ENCODE measurements at regions not wholly inside any gene's neighbourhood (a gene's known extent, or its start where the extent isn't known, plus 50 kb on each side); places are given as distances from the start of the nearest gene placed in this dataset.

DNA sequence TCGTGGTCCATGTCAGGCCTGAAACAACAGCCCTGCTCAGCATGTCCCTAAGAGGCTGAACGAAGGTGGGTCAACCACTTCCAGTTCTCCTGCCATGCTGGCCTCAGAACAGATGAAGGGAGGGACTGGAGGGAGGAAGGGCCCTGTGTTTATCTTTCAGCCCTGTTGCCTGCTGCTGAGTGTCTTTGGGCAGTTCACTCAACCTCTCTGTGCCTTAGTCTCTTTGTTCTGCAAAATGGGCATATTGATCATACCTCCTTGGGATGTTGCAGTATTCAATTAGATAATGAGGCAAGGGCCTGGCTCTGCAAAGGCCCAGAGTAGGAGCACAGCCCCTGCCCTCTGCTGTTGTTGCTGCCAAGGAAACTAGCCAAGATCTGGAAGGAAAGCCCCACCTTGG, 207.5 kb downstream of the MN1 start:
- intact Hi-C loops (cut with micrococcal nuclease), result no loop called here
- DNase-seq (ENCODE audit: unreplicated experiment), result no peak
- H3K36me3 Mint-ChIP-seq (ENCODE audit: insufficient read depth, unreplicated experiment), result no peaks in the 10 kb centered on the region
- H3K4me3 Mint-ChIP-seq (ENCODE audit: unreplicated experiment), result no peak overlapping the region
- POLR2A ChIA-PET, result no interaction called here
- CTCF ChIA-PET, result interaction anchor here (0.6 kb wide), 1 partner anchor 421 kb away, joined by 3 read pairs; no protein-coding TSS in a partner anchor
- no peak overlapping the region for H3K27ac Mint-ChIP-seq (ENCODE audit: low read depth, unreplicated experiment)
- BruUV-seq (replicated peaks), result no TSS peak
- H3K4me1 Mint-ChIP-seq (ENCODE audit: insufficient read depth, unreplicated experiment), result no peaks in the 10 kb centered on the region
- TF ChIP-seq, protein P1, sequence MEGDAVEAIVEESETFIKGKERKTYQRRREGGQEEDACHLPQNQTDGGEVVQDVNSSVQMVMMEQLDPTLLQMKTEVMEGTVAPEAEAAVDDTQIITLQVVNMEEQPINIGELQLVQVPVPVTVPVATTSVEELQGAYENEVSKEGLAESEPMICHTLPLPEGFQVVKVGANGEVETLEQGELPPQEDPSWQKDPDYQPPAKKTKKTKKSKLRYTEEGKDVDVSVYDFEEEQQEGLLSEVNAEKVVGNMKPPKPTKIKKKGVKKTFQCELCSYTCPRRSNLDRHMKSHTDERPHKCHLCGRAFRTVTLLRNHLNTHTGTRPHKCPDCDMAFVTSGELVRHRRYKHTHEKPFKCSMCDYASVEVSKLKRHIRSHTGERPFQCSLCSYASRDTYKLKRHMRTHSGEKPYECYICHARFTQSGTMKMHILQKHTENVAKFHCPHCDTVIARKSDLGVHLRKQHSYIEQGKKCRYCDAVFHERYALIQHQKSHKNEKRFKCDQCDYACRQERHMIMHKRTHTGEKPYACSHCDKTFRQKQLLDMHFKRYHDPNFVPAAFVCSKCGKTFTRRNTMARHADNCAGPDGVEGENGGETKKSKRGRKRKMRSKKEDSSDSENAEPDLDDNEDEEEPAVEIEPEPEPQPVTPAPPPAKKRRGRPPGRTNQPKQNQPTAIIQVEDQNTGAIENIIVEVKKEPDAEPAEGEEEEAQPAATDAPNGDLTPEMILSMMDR (IDR thresholded peaks at IDR 0.05; ENCODE audit: unreplicated experiment), result no peak
- peaks cover 3% of the 10 kb centered on the region for H3K9me3 Mint-ChIP-seq (ENCODE audit: unreplicated experiment)
- H3K27me3 Mint-ChIP-seq (ENCODE audit: insufficient read depth, unreplicated experiment), result no peaks in the 10 kb centered on the region

DNA sequence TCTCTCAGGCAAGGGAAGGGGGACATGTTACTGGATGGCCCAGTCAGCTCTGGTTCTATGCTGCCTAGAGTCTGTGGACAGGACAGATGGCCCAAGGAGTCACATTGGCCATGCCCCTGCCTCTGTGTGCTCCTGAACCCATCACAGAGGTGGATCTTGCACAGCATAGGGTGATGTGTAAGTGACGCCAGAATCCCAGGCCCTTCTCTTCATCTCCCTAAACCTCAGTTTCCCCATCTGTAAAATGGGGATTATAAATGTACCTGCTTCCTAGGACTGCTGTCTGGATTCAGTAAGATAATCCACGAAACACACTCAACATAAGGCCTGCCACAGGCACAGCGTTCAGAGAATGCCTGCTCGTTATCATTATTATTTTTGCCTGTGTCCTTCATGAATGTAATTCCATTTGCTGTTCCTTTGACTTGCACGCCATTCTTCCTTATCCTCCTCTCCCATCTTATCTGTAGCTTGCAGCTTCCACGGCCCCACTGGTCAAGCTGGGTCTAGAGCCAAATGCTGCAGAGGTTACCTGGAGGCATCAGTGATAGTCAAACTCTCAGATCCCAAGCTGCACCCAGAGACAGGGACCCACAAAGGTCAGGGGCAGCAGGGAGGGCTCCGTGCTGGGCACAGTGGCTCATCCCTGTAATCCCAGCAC, 207.0 kb downstream of the MN1 start:
- ChIA-PET CTCF (interaction anchor here (0.5 to 0.6 kb wide), 2 partner anchors 10 to 1130 kb away, joined by 3 read pairs; no protein-coding TSS in a partner anchor), POLR2A (interaction anchor here (0.8 kb wide), 1 partner anchor 269 kb away, joined by 3 read pairs; no protein-coding TSS in a partner anchor)
- H3K9me3 Mint-ChIP-seq (ENCODE audit: unreplicated experiment), result no peaks in the 10 kb centered on the region
- DNase-seq (ENCODE audit: unreplicated experiment), result no peak
- TF ChIP-seq, protein P1 (IDR thresholded peaks at IDR 0.05; ENCODE audit: unreplicated experiment), result no peak
- H3K27me3 Mint-ChIP-seq (ENCODE audit: insufficient read depth, unreplicated experiment), result no peaks in the 10 kb centered on the region
- BruUV-seq (replicated peaks), result no TSS peak
- no peaks in the 10 kb centered on the region for H3K36me3 Mint-ChIP-seq (ENCODE audit: insufficient read depth, unreplicated experiment)
- H3K4me3 Mint-ChIP-seq (ENCODE audit: unreplicated experiment), result no peak overlapping the region
- H3K27ac Mint-ChIP-seq (ENCODE audit: low read depth, unreplicated experiment), result no peak overlapping the region
- intact Hi-C loops (cut with micrococcal nuclease), result no loop called here
- no peaks in the 10 kb centered on the region for H3K4me1 Mint-ChIP-seq (ENCODE audit: insufficient read depth, unreplicated experiment)

DNA sequence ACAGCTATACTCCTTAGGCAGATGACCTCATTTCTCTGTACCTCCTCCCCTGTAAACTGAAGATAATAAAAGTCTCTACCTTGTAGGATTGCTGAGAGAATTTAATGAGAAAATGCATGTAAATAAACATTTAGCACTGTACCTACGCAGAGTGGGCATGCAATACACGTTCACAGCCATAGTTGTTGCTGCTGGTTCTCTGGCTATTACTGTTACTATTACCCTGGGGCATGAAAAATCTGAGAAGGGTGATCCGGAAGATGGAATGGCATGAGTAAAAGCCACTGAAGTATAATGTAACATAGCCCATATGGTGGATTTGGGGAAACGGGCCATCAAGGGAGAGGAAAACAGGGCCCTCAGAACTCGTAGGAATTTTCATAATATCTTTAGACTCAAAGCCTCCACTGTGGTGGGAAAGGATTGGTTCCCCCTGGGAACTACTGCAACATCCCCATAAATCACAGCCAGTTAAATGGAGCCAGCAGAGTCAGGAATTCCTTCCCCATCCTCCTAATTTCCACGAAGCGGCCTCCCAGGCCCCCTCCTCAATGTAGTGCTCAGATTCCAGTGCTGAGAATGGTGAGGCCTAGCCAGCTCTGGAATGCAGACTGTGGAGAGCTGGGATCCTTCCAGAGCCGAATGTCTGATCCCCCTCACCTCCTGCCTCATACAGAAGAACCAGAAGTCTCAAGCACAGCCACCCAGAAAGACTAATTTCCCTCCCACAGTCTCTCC, 205.3 kb downstream of the MN1 start:
- Mint-ChIP-seq H3K27ac (ENCODE audit: low read depth, unreplicated experiment) (no peak overlapping the region), H3K9me3 (ENCODE audit: unreplicated experiment) (no peaks in the 10 kb centered on the region), H3K4me1 (ENCODE audit: insufficient read depth, unreplicated experiment) (no peaks in the 10 kb centered on the region), H3K36me3 (ENCODE audit: insufficient read depth, unreplicated experiment) (no peaks in the 10 kb centered on the region), H3K4me3 (ENCODE audit: unreplicated experiment) (no peak overlapping the region), H3K27me3 (ENCODE audit: insufficient read depth, unreplicated experiment) (no peaks in the 10 kb centered on the region)
- CTCF ChIA-PET, result interaction anchor here (0.6 to 0.7 kb wide), 3 partner anchors 11 to 1686 kb away, joined by 3 read pairs; no protein-coding TSS in a partner anchor
- no TSS peak for BruUV-seq (replicated peaks)
- POLR2A ChIA-PET, result no interaction called here
- intact Hi-C loops (cut with micrococcal nuclease), result no loop called here
- TF ChIP-seq, protein P1 (IDR thresholded peaks at IDR 0.05; ENCODE audit: unreplicated experiment), result no peak
- DNase-seq (ENCODE audit: unreplicated experiment), result no peak

DNA sequence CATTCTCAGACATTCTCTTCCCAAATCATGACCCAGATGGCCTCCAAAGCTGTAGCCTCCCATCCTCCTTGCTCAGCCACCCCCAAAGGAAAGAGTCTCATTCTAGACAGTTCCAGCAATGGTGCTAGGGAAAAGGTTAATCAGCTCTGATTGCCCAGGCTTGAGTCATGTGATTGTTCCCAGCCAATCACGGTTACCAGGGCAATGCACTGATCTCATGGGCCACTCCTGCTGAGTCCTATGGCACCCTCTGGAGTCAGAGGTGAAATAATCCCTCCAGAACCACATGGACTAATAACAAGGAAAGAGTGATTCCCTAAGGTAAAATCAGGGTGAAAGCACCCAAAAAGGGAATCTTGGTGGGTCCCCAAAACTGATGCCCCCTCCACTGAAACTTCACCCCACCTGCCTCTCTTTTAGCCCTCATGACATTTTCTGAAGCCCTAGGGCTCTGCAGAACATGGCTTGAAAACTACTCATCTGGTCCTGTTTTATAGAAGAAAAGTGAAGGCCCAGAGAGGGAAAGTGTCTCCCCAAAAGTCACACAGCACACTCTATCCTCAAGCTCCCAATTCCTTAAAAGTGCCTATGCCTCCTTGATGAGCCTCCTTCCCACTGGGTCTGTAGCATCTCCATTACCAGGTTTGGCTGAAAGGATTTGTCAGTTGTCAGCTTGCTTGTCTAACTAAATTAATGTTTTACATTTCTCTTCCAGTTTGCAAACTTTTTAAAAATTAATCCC, 203.7 kb downstream of the MN1 start:
- peak; percentile 51 for DNase-seq (ENCODE audit: unreplicated experiment)
- POLR2A ChIA-PET, result interaction anchor here (0.6 kb wide), 1 partner anchor 175 kb away, joined by 3 read pairs; no protein-coding TSS in a partner anchor
- no peaks in the 10 kb centered on the region for H3K9me3 Mint-ChIP-seq (ENCODE audit: unreplicated experiment)

More for the DNA sequence above, 203.7 kb downstream of the MN1 start:
- TF ChIP-seq, protein P1 (IDR thresholded peaks at IDR 0.05; ENCODE audit: unreplicated experiment), result no peak
- Mint-ChIP-seq H3K4me1 (ENCODE audit: insufficient read depth, unreplicated experiment) (no peaks in the 10 kb centered on the region), H3K36me3 (ENCODE audit: insufficient read depth, unreplicated experiment) (no peaks in the 10 kb centered on the region), H3K4me3 (ENCODE audit: unreplicated experiment) (no peak overlapping the region), H3K27ac (ENCODE audit: low read depth, unreplicated experiment) (no peak overlapping the region), H3K27me3 (ENCODE audit: insufficient read depth, unreplicated experiment) (no peaks in the 10 kb centered on the region)
- no TSS peak for BruUV-seq (replicated peaks)
- intact Hi-C loops (cut with micrococcal nuclease), result no loop called here
- CTCF ChIA-PET, result no interaction called here
